ENCODE measurements at regions not wholly inside any gene's neighbourhood (a gene's known extent, or its start where the extent isn't known, plus 50 kb on each side); places are given as distances from the start of the nearest gene placed in this dataset.
"Not testable (repeated sequence)": the region's sequence is repeated elsewhere in the genome, so short reads cannot be mapped to it uniquely, and the experiment has no call there.

- H3K27ac Mint-ChIP-seq, result no peak overlapping the region
- H3K36me3 Mint-ChIP-seq (ENCODE audit: low read depth), result no peaks in the 10 kb centered on the region
- H3K4me3 Mint-ChIP-seq, result no peak overlapping the region
- POLR2A ChIA-PET, result no interaction called here
- ATAC-seq (no peak), DNase-seq (no peak)
- H3K4me1 Mint-ChIP-seq, result no peaks in the 10 kb centered on the region
- CTCF ChIA-PET, result no interaction called here
- peaks cover 7% of the 10 kb centered on the region for H3K9me3 Mint-ChIP-seq (ENCODE audit: low read depth)
- H3K27me3 Mint-ChIP-seq, result no peaks in the 10 kb centered on the region
- intact Hi-C loops (cut with DNase I, micrococcal nuclease), result no loop called here
These were observed 713.3 kb downstream of the COL12A1 start for GRCh38 chr6:74492587-74492986.

- intact Hi-C loops (cut with DNase I, micrococcal nuclease), result no loop called here
- DNase-seq (no peak), ATAC-seq (no peak)
- Mint-ChIP-seq H3K4me3 (no peak overlapping the region), H3K4me1 (no peaks in the 10 kb centered on the region), H3K27me3 (no peaks in the 10 kb centered on the region), H3K36me3 (ENCODE audit: low read depth) (no peaks in the 10 kb centered on the region), H3K9me3 (ENCODE audit: low read depth) (peaks cover 7% of the 10 kb centered on the region), H3K27ac (no peak overlapping the region)
- POLR2A ChIA-PET, result no interaction called here
- CTCF ChIA-PET, result no interaction called here
These were observed 713.9 kb downstream of the COL12A1 start for GRCh38 chr6:74491844-74492374.

- DNase-seq; H3K9me3 Mint-ChIP-seq (ENCODE audit: low read depth); H3K4me3 Mint-ChIP-seq; CTCF ChIA-PET; POLR2A ChIA-PET; H3K36me3 Mint-ChIP-seq (ENCODE audit: low read depth); H3K27ac Mint-ChIP-seq; H3K4me1 Mint-ChIP-seq; H3K27me3 Mint-ChIP-seq; intact Hi-C loops (cut with DNase I, micrococcal nuclease); ATAC-seq: not testable (repeated sequence)
These were observed 717.1 kb downstream of the COL12A1 start for GRCh38 chr6:74488726-74489125.

GRCh38 chr6:74482180-74482579 lies 723.7 kb downstream of the COL12A1 start:
- Mint-ChIP-seq H3K27me3 (no peaks in the 10 kb centered on the region), H3K36me3 (ENCODE audit: low read depth) (no peaks in the 10 kb centered on the region), H3K27ac (no peak overlapping the region), H3K4me3 (no peak overlapping the region), H3K4me1 (no peaks in the 10 kb centered on the region), H3K9me3 (ENCODE audit: low read depth) (no peaks in the 10 kb centered on the region)
- POLR2A ChIA-PET, result no interaction called here
- no peak for DNase-seq
- intact Hi-C loops (cut with DNase I, micrococcal nuclease), result no loop called here
- no peak for ATAC-seq
- CTCF ChIA-PET, result no interaction called here

- intact Hi-C loops (cut with DNase I, micrococcal nuclease), result no loop called here
- no peaks in the 10 kb centered on the region for H3K27me3 Mint-ChIP-seq
- ChIA-PET CTCF (no interaction called here), POLR2A (no interaction called here)
- DNase-seq (no peak), ATAC-seq (no peak)
- H3K4me1 Mint-ChIP-seq, result no peaks in the 10 kb centered on the region
- no peaks in the 10 kb centered on the region for H3K36me3 Mint-ChIP-seq (ENCODE audit: low read depth)
- no peak overlapping the region for H3K27ac Mint-ChIP-seq
- H3K4me3 Mint-ChIP-seq, result no peak overlapping the region
- H3K9me3 Mint-ChIP-seq (ENCODE audit: low read depth), result peaks cover 1% of the 10 kb centered on the region
These were observed 725.3 kb downstream of the COL12A1 start for GRCh38 chr6:74480561-74480960.

- Mint-ChIP-seq H3K4me1 (no peaks in the 10 kb centered on the region), H3K27me3 (no peaks in the 10 kb centered on the region)
- intact Hi-C loops (cut with DNase I, micrococcal nuclease), result no loop called here
These were observed 725.9 kb downstream of the COL12A1 start for GRCh38 chr6:74479960-74480359.

GRCh38 chr6:74479420-74479819 lies 726.4 kb downstream of the COL12A1 start:
- Mint-ChIP-seq H3K27ac (no peak overlapping the region), H3K27me3 (no peaks in the 10 kb centered on the region)
- POLR2A ChIA-PET, result no interaction called here

More at GRCh38 chr6:74479960-74480359, 725.9 kb downstream of the COL12A1 start:
- ChIA-PET POLR2A (no interaction called here), CTCF (no interaction called here)
- DNase-seq (no peak), ATAC-seq (no peak)
- Mint-ChIP-seq H3K4me3 (no peak overlapping the region), H3K27ac (no peak overlapping the region), H3K36me3 (ENCODE audit: low read depth) (no peaks in the 10 kb centered on the region), H3K9me3 (ENCODE audit: low read depth) (peaks cover 5% of the 10 kb centered on the region)

GRCh38 chr6:74474046-74474445 lies 731.8 kb downstream of the COL12A1 start:
- CTCF ChIA-PET; H3K27me3 Mint-ChIP-seq; DNase-seq; POLR2A ChIA-PET; intact Hi-C loops (cut with DNase I, micrococcal nuclease); H3K36me3 Mint-ChIP-seq (ENCODE audit: low read depth); H3K9me3 Mint-ChIP-seq (ENCODE audit: low read depth); H3K27ac Mint-ChIP-seq; H3K4me1 Mint-ChIP-seq; ATAC-seq; H3K4me3 Mint-ChIP-seq: not testable (repeated sequence)

More at GRCh38 chr6:74479420-74479819, 726.4 kb downstream of the COL12A1 start:
- intact Hi-C loops (cut with DNase I, micrococcal nuclease), result no loop called here
- Mint-ChIP-seq H3K4me3 (no peak overlapping the region), H3K9me3 (ENCODE audit: low read depth) (peaks cover 5% of the 10 kb centered on the region), H3K36me3 (ENCODE audit: low read depth) (no peaks in the 10 kb centered on the region), H3K4me1 (no peaks in the 10 kb centered on the region)
- CTCF ChIA-PET, result interaction anchor here (1.0 kb wide), 1 partner anchor 37 kb away, joined by 3 read pairs; no protein-coding TSS in a partner anchor
- no peak for DNase-seq
- no peak for ATAC-seq

- POLR2A ChIA-PET; DNase-seq; H3K36me3 Mint-ChIP-seq (ENCODE audit: low read depth); H3K27ac Mint-ChIP-seq; ATAC-seq; H3K4me3 Mint-ChIP-seq; H3K9me3 Mint-ChIP-seq (ENCODE audit: low read depth); H3K4me1 Mint-ChIP-seq; H3K27me3 Mint-ChIP-seq; CTCF ChIA-PET; intact Hi-C loops (cut with DNase I, micrococcal nuclease): not testable (repeated sequence)
These were observed 737.3 kb downstream of the COL12A1 start for GRCh38 chr6:74468552-74468951.

- DNase-seq, result no peak
- no peak for ATAC-seq
- H3K4me1 Mint-ChIP-seq, result no peaks in the 10 kb centered on the region
- intact Hi-C loops (cut with DNase I, micrococcal nuclease), result no loop called here
- no peak overlapping the region for H3K27ac Mint-ChIP-seq
- H3K4me3 Mint-ChIP-seq, result no peak overlapping the region
- ChIA-PET CTCF (no interaction called here), POLR2A (no interaction called here)
- H3K27me3 Mint-ChIP-seq, result no peaks in the 10 kb centered on the region
- H3K36me3 Mint-ChIP-seq (ENCODE audit: low read depth), result no peaks in the 10 kb centered on the region
- peaks cover under 1% of the 10 kb centered on the region for H3K9me3 Mint-ChIP-seq (ENCODE audit: low read depth)
These were observed 738.2 kb downstream of the COL12A1 start for GRCh38 chr6:74467533-74468215.

GRCh38 chr6:74466572-74466971 lies 739.3 kb downstream of the COL12A1 start:
- no peaks in the 10 kb centered on the region for H3K27me3 Mint-ChIP-seq
- ATAC-seq (no peak), DNase-seq (no peak)
- POLR2A ChIA-PET, result no interaction called here
- H3K36me3 Mint-ChIP-seq (ENCODE audit: low read depth), result no peaks in the 10 kb centered on the region
- intact Hi-C loops (cut with DNase I, micrococcal nuclease), result no loop called here
- no peak overlapping the region for H3K4me3 Mint-ChIP-seq
- H3K9me3 Mint-ChIP-seq (ENCODE audit: low read depth), result peaks cover 6% of the 10 kb centered on the region
- CTCF ChIA-PET, result no interaction called here
- H3K4me1 Mint-ChIP-seq, result no peaks in the 10 kb centered on the region
- no peak overlapping the region for H3K27ac Mint-ChIP-seq

GRCh38 chr6:74459260-74459659 lies 746.6 kb downstream of the COL12A1 start:
- ChIA-PET POLR2A (no interaction called here), CTCF (no interaction called here)
- peaks cover 6% of the 10 kb centered on the region for H3K9me3 Mint-ChIP-seq (ENCODE audit: low read depth)
- intact Hi-C loops (cut with DNase I, micrococcal nuclease), result no loop called here
- H3K36me3 Mint-ChIP-seq (ENCODE audit: low read depth), result no peaks in the 10 kb centered on the region
- DNase-seq, result no peak
- no peak for ATAC-seq
- H3K27ac Mint-ChIP-seq, result no peak overlapping the region
- no peaks in the 10 kb centered on the region for H3K27me3 Mint-ChIP-seq
- H3K4me3 Mint-ChIP-seq, result no peak overlapping the region
- H3K4me1 Mint-ChIP-seq, result no peaks in the 10 kb centered on the region

All from activated CD4-positive, alpha-beta T cell treated with anti-CD3 and anti-CD28 coated beads for 36 hours (primary cell).